Skin epidermis (tissue), 12 donors: ENCODE measurements at regions not wholly inside any gene's neighbourhood (a gene's known extent, or its start where the extent isn't known, plus 50 kb on each side); places are given as distances from the start of the nearest gene placed in this dataset.

Experiments
- H3K27ac ChIP-seq, 21 experiments: fragments of 200-600 bp; sonication (generic) in 11 of 21; one replicate each; pipeline ENCODE4 v1.5.0; 2020; ENCODE audit warnings: mild to moderate bottlenecking in 3 of 21, inconsistent platforms in 2 of 21, moderate library complexity in 2 of 21
- H3K4me3 ChIP-seq, 7 experiments: fragments of 200-600 bp; sonication (generic) in 2 of 7; one replicate each; pipeline ENCODE4 v1.5.0; 2020; ENCODE audit warnings: inconsistent platforms in 2 of 7, mild to moderate bottlenecking in 2 of 7, moderate library complexity in 1 of 7

DNA sequence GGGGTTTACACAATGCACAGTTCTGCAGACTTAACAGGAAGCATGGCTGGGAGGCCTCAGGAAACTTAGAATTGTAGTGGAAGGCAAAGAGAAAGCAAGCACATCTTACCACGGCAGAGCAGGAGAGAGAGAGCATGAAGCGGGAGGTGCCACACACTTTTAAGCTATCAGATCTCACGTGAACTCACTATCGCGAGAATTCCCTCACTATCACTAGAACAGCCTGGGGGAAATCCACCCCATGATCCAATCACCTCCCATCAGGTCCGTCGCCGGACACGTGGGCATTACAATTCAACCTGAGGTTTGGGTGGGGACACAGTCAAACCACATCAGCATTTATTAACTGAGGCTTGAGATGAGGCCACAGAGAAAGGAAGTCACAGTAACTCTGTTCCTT is 326.7 kb downstream of the C16orf95 start:
- Histone ChIP-seq H3K4me3 (no peak overlapping the region), H3K27ac (no peak overlapping the region)

DNA sequence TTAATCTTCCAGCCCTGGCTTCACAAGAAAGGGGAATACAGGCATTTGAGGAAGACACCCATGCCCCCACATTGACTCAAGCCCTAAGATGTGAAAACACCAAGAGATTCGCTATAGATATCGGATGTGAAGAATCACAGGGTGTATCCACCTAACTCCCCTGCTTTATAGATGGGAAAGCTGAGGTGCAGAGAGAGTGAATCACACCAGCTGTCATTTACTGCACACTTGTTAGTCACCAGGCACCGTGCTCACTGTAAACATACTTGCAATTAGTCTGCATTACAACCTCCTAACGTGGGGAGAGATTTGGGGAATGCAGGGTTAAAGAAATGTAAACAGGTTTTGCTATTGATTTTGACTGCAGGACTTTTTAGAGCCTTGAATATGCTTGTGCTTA is 325.5 kb downstream of the C16orf95 start:
- Histone ChIP-seq H3K27ac (no peak overlapping the region), H3K4me3 (no peak overlapping the region)

DNA sequence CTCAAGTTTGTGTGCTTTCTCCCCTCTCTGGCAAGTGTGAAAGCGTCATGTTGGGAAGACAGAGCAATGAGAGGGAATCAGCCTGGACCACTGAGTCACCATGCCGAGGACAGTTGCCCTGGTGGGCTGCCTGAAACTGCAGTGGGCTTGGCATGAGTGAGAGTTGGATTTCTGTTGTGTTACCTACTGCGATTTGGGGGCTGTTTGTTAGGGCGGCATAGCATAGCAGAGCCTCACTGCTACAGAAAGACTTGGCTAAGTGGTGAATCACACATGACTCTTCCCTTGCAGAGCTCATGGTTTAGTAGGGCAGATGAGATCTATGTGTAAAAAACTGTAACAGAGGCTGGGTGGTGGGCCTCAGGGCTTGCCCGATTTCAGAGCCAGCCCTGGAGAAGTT is 324.6 kb downstream of the C16orf95 start:
- no peak overlapping the region for H3K27ac ChIP-seq
- H3K4me3 ChIP-seq = no peak overlapping the region

DNA sequence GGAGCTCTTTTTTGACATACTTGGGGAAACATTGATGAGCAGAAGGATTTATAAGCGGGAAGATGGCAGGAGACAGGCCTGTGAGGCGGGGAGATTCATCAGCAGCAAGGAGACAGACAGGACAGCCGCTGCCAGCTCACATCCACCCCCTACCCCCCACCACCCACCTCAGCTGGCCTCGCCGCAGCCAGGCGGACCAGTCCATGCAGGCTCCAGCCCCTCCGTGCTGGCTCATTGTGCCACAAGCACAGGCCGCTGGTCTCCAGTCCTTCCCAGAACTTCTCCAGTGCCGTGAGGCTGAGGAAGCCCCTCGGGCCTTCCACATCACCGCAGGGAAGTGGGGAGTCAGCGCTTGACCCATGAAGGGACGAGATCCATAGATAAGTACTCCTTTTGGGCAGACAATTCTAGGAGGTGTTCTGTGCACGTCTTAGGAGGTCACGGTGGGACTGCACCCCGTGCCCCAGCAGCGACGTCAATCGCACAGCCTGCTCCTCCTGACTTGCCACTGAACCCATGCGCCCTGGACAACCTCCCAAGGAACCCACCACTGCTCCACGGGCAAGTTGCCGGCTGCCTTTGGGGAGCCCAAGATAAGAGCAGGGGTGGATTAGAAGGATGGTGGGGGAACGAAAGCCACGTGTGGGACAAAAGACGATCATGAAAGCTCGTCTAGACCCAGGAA is 323.6 kb downstream of the C16orf95 start:
- H3K4me3 ChIP-seq = no peak overlapping the region
- H3K27ac ChIP-seq = no peak overlapping the region

DNA sequence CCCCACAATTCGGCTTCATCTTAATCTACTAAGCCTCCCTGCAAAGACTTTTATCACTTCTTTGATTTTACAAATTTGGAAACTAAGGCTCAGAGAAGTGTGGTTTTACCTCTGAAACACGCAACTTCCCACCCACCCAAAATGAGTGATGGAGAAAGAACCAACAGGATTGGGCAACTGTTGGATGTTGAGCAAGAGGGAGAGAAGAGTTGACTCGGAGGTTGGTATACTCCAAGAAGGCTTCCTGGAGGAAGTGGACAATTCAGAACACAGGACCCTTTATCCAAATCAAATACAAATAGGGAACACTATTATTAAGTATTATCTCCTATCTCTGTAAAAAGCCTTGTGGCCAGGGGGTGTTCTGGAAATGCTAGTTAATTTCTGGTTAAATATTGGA is 323.0 kb downstream of the C16orf95 start:
- Histone ChIP-seq H3K27ac (no peak overlapping the region), H3K4me3 (no peak overlapping the region)

DNA sequence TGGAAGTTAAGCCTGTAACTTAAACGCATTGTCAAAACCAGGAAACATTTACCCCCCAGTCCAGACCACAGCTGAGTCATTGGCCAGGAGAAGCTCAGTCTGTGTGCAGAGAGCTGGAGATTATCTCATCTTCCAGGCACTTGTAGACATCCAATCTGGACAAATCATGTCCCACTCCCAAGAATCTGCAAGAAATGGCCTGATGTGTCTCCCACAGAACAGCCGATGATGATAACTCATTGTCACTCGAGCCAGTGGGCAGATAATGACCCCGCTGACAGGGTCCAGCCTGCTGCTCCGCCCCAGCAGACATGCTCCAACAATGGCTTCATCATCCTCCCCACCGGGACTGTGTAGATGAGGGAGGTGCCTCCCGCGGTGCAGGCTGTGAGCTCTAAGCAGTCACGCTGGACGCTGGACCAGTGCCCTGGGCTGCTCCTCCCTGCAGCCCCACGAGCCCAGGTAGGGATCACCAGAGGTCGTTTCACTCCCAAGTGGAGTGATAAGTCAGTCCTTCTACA is 322.5 kb downstream of the C16orf95 start:
- H3K4me3 ChIP-seq = no peak overlapping the region
- H3K27ac ChIP-seq = no peak overlapping the region

DNA sequence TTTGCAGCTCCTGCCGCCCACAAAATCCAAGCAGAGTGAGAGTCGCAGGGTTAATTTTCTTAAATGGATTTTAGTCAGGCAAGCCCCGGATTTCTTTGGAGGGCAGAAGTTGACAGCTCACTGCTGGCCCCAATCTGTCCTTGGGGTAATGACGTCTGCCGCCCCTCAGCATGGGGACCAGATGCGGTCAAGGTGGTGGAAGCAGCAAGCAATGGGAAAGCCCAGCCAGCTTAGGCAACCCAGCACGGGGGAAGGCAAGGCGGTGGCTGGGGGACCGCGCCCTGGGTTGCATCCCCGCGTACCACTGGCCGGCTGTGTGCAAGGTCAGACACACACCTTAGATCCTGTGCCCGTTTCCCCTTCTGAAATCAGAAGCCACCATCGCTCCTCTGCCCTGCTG is 321.7 kb downstream of the C16orf95 start:
- Histone ChIP-seq H3K27ac (no peak overlapping the region), H3K4me3 (no peak overlapping the region)

DNA sequence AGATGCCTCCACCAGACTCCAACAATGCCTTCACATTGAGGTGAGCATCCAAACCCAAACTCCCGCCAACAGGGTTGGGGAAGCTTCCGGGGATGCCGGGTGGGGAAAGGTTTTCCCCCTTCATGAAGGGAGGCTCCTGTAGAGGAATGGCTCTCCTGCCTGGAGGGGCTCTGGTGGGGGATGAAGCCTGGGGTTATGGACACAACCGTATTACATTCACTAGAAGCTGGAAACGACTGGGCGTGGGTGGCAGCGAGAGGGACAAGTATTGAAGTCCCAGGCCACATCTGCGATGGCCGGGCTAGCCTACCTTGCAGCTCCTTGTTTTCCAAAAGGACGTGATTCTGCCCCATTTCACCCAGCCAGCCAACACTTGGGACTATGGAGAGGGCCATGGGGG is 321.1 kb downstream of the C16orf95 start:
- Histone ChIP-seq H3K27ac (no peak overlapping the region), H3K4me3 (no peak overlapping the region)

DNA sequence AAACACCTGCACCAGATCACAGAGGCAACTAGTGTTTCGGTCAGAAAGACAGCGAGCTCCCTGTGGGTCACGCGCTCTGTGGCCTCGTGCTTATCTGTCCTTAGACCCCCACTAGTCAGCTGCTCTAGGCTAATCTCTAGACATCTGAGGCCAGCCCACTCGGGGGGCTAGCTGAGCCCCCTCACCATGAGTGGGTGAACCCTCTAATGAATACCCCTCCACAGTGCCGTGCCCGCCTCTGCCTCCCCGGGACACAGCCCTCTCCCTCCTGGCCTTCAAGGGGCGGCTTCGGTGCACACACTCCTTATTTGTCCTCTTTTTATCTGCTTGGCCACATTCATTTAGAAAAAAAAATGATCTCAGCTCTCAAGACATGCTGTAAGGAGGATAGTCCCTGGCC is 320.1 kb downstream of the C16orf95 start:
- no peak overlapping the region for H3K27ac ChIP-seq
- H3K4me3 ChIP-seq = no peak overlapping the region

DNA sequence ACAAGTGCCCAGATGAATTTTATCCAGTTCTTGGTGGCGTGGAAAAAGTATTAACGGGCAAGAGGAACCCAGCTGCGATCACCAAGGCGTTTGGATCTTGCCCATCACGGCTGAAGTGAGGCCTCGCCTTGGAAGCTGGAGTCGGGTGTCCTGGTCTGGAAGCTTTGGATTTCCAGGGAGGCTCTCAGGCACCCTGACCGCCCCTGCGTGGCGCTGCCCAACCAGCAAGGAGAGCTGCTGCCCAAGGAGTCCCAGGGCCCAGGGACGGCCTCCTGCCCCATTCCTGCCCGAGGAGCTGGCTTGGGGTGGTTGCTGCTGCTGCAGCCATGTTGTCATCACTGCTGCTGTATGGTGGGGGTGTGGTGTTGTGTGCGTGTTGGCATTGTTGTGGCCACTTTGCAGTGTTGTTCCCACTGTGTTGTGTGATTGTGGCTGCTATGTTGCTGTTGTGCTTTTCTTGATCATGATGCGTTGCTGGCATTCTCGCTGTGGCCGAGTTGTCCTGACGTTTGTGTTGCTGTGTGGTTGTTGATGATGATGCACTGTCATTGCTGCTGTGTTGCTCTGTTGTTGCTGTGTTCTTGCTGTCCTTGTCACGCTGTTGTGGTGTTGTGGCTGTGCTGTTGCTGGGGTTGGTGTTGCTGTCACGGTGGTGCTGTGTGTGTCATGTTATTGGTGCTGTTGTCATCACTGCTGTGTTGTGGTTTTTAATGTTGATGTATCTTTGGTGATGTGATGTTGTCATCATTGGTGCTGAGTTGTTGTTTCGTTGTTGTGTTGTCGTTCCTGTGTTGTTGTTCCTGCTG is 318.8 kb downstream of the C16orf95 start:
- H3K4me3 ChIP-seq = no peak overlapping the region
- no peak overlapping the region for H3K27ac ChIP-seq

DNA sequence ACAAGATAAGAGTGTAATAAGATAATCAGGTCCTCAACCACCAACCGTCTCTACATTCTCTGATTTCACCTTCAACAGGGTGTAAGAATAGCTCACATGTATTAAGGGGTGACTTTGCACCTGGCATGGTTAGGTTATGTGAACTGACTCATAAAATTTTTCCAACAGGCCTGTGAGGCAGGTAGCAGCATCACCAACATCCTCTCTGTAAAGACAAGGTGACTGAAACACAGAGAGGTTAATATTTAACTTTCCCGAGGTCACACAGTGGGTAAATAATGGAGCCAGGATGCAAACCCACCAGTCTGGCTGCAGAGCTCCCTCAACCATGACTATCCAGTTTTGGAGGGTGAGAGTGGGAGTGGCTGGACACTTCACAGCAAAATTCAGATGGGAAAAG is 317.2 kb downstream of the C16orf95 start:
- Histone ChIP-seq H3K4me3 (no peak overlapping the region), H3K27ac (no peak overlapping the region)

DNA sequence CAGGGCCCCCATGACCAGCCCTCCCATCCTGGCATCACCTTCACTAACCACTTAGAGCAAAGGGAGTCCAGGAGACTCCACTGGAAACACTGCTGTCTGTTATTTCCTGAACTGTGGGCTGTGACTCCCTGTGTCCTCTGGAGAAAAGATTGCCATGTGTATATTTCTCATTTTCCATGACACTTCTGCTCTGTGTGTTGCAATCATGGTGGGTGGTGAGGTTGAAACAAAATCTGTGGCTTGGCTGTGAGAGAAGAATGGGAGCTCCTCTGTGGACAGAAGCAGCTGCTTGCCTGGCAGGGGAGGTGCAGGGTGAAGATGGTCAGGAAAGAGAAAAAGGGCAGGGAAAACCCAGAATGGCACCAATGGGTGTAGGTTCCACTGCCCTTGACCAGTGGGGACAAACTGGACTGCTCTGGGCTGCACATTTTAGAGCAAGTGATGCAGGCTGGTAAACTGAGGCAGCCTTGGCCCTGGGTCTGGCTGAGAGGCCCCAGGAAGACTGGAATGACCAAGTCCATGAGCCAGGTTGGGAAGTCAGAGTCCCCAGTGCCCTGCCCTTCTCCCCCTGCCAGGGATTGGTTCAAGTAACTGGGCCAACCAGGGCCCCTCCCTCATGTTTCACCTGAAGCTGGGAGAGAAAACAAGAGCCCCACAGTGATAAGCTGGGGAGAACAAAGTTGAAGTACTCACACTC is 314.3 kb downstream of the C16orf95 start:
- Histone ChIP-seq H3K4me3 (no peak overlapping the region), H3K27ac (no peak overlapping the region)

DNA sequence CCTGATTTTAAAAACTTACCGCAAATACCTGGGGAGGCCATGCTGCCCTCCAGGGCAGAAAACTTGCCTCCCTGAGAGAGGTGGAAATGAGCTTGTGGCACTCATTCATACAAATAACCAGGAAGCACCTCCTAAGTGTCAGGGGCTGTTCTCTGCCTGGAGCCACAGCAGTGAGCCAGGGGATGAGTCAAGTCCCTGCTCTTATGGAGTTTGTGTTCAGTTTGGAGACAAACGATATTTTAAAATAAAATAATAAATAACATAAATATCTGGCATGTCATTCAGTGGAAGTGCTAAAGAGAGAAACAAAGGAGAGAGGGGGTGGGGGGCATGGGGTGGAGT is 313.8 kb downstream of the C16orf95 start:
- no peak overlapping the region for H3K4me3 ChIP-seq
- H3K27ac ChIP-seq = no peak overlapping the region

DNA sequence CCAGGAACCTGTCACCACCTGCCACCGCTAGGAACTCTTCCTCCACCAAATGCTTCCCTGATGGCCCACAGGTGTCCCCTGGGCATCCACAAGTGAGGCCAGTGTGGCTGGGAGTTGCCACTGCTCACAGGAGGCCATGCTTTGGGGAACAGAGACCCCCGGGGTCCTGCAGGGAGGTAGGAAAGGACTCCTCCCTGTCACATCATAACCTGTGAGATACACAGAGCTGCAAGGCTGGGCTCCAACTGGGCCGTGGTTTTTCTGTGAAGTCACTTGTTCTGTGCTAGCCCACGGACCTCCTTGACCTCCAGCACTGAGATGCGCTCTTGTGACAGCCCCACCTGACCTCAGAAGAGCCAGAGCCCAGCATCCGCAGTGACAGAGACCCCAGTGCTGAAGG is 311.2 kb downstream of the C16orf95 start:
- H3K27ac ChIP-seq = no peak overlapping the region
- H3K4me3 ChIP-seq = no peak overlapping the region

DNA sequence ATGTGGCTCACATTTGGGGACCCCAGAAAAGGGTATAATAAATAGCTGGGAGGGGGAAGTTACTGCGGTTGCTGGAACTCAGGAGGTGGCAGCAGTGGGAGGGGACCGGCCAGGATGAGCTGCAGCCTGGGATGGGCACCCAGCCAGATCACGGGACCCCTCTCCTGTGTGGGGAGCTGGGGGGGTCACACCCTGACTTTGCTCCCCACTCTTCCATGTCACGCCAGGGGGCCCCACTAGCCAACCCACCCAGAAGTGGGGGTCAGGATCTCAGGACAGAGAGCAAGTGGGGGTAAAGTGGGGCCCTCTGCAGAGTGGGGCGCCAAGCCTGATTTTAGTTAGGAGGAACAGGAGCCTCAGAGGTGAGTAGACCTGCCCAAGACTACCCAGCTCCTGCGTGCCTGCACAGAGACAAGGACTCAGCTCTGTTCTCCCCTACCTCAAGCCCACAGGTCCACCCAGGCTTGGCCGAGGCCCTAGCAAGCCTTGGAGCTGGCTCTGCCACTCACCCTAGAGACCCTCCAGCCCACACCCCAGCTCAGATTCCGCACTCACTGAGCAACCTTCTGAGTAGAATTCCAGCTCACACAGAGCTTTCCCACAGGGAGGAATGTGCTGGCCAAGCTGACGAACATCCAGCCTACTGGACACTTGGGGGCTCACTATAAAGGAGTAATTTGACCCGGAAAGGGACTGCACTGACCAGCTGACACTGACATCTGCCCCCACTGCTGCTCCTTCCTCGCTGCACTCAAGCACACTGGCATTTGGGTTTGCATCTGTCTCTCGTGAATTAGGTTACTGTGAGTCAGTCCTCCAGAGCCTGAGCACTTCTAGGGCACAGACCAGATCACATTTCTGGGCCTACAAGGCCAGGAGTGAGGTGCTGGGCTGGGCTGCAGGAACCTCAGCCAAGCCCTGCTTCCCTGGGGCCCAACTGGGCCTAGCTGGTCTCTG is 310.1 kb downstream of the C16orf95 start:
- Histone ChIP-seq H3K4me3 (no peak overlapping the region), H3K27ac (no peak overlapping the region)

DNA sequence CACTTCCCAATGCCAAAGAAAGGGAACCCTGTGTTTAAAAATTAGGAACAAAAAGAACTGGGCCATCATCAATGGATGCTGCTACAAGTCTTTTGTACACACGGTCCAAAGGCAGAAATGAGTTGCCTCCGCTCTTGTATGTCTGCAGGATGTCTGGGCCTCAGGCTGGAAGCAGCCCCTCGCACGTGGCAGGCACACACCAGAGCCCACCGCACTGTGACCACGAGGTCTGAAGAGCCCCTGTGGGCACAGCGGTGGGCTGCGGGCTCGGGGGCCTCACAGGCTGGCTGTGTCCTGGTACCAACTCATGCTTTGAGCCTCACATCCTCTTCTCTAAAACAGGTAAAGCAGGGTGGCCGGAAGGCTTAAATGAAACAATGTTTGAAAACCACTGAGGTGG is 309.3 kb downstream of the C16orf95 start:
- no peak overlapping the region for H3K4me3 ChIP-seq
- H3K27ac ChIP-seq = no peak overlapping the region

DNA sequence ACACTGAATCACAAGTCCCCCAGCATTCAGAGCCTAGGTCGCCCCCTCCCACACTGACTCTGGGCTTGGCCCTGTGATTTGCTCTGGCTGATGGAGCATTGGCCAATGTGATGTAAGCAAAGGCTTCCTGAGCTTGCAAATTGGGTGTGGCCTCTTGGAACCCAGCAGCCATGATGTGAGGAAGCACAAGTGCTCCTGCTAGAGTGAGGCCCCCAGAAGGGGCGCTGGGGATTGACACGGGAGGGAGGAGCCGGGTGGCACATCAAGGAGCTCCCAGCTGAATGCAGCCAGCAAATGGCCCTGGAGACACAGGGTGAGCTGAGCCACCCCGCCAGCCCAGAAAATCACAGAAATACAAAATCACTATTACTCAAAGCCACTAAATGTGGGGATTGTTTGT is 308.5 kb downstream of the C16orf95 start:
- Histone ChIP-seq H3K27ac (no peak overlapping the region), H3K4me3 (no peak overlapping the region)

DNA sequence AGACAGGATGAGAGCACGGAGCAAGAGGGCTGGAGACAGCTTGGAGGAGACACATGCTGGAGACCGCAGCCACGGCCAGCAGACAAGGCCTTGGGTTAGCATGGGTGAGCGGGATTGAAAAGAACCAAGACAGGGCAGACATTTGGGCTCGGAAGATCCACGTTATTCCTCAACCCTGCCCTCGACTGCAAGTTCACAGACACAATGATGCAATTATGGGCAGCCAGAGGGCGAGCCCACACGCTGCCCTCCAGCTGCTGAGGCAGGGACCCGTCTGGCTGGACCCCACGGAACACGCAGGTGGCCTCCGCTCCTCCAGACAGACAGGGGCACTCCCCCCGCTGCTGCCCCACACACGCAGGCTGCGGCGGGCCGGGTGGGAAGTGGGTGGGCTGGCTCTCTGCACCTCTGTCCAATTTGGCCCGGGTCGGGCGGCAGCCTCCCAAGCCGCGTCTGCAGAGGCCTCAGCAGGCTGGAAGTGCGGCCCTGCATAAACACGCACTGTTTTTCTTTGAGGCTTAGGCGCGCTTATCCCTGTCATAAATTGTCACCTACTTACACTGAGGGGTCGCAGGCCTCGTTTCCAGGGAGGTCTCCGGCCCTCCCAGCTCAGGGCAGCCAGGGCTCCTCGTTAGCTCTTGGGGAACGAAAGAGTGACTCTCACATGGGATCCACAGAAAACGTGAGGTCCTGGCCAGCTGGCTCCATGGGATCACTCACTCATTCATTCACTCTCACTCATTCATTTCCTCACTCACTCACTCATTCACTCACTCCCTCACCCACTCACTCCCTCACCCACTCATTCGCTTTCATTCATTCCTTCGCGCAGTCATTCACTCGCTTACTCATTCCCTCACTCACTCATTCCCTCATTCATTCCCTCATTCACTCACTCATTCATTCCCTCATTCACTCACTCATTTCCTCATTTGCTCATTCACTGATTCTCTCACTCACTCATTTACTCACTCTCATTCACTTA is 303.9 kb downstream of the C16orf95 start:
- Histone ChIP-seq H3K27ac (no peak overlapping the region), H3K4me3 (no peak overlapping the region)

DNA sequence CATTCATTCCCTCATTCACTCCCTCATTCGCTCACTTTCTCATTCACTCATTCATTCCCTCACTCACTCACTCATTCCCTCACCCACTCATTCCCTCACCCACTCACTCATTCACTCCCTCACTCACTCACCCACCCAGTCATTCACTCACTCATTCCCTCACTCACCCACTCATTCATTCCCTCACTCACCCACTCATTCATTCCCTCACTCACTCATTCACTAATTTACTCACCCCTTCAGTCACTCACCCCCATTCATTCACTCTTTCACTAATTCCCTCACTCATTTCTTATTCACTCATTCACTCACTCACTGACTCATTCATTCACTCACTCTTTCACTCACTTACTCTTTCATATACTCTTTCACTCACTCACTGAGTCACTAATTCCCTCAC is 303.1 kb downstream of the C16orf95 start:
- Histone ChIP-seq H3K27ac (no peak overlapping the region), H3K4me3 (no peak overlapping the region)
